HG03521 (cell line): ENCODE measurements at regions not wholly inside any gene's neighbourhood (a gene's known extent, or its start where the extent isn't known, plus 50 kb on each side); places are given as distances from the start of the nearest gene placed in this dataset.

ENCODE experiments used
- ATAC-seq: cut with Tn5 transposase; IDR thresholded peaks from one replicate; pipeline ENCODE4 v1.9.1; 2021; ENCODE audit warnings: mild to moderate bottlenecking, moderate library complexity; ENCODE audit not compliant: unreplicated experiment

GRCh38 chr1:4944911-4945310 lies 290.5 kb downstream of the AJAP1 start:
- no peak for ATAC-seq

- ATAC-seq: no peak
Observed at GRCh38 chr1:4944072-4944471, 289.7 kb downstream of the AJAP1 start.

- ATAC-seq: no peak
Observed at GRCh38 chr1:4939266-4939665, 284.9 kb downstream of the AJAP1 start.

GRCh38 chr1:4937876-4938534 lies 283.6 kb downstream of the AJAP1 start:
- no peak for ATAC-seq

- ATAC-seq: no peak
Observed at GRCh38 chr1:4935807-4936206, 281.4 kb downstream of the AJAP1 start.

- ATAC-seq: no peak
Observed at GRCh38 chr1:4933232-4933631, 278.8 kb downstream of the AJAP1 start.

GRCh38 chr1:4932311-4933030 lies 278.1 kb downstream of the AJAP1 start:
- ATAC-seq: no peak

- no peak for ATAC-seq
Observed at GRCh38 chr1:4931486-4931885, 277.1 kb downstream of the AJAP1 start.

- no peak for ATAC-seq
Observed at GRCh38 chr1:4928186-4928585, 273.8 kb downstream of the AJAP1 start.

GRCh38 chr1:4924356-4924755 lies 269.9 kb downstream of the AJAP1 start:
- no peak for ATAC-seq

GRCh38 chr1:4916610-4917009 lies 262.2 kb downstream of the AJAP1 start:
- ATAC-seq: no peak

GRCh38 chr1:4915154-4915553 lies 260.7 kb downstream of the AJAP1 start:
- no peak for ATAC-seq

GRCh38 chr1:4908486-4908885 lies 254.1 kb downstream of the AJAP1 start:
- ATAC-seq: no peak

GRCh38 chr1:4894566-4894965 lies 240.2 kb downstream of the AJAP1 start:
- no peak for ATAC-seq

- no peak for ATAC-seq
Observed at GRCh38 chr1:4880626-4881025, 226.2 kb downstream of the AJAP1 start.

GRCh38 chr1:4877426-4877825 lies 223.0 kb downstream of the AJAP1 start:
- ATAC-seq: no peak

GRCh38 chr1:4871373-4871772 lies 217.0 kb downstream of the AJAP1 start:
- ATAC-seq: no peak

GRCh38 chr1:4868521-4868920 lies 214.1 kb downstream of the AJAP1 start:
- ATAC-seq: no peak

- no peak for ATAC-seq
Observed at GRCh38 chr1:4856396-4856795, 202.0 kb downstream of the AJAP1 start.

GRCh38 chr1:4854367-4854766 lies 200.0 kb downstream of the AJAP1 start:
- no peak for ATAC-seq

- ATAC-seq: no peak
Observed at GRCh38 chr1:4853904-4854303, 199.5 kb downstream of the AJAP1 start.

GRCh38 chr1:4851385-4852065 lies 197.1 kb downstream of the AJAP1 start:
- no peak for ATAC-seq
